Inflammatory macrophage treated with lipopolysaccharide for 4 hours (primary cell): ENCODE measurements at regions not wholly inside any gene's neighbourhood (a gene's known extent, or its start where the extent isn't known, plus 50 kb on each side); places are given as distances from the start of the nearest gene placed in this dataset.
A peak's percentile ranks its signal among the peaks of the same experiment; 100 is the strongest.
"Not testable (repeated sequence)": the region's sequence is repeated elsewhere in the genome, so short reads cannot be mapped to it uniquely, and the experiment has no call there.

Experiments
- DNase-seq: peaks from one replicate; pipeline ENCODE4 v3.0.0-alpha.2; 2020

- DNase-seq, result no peak
Observed at GRCh38 chr3:146382386-146382785, 87.0 kb downstream of the PLSCR2 start.

GRCh38 chr3:146380046-146380445 is 89.3 kb downstream of the PLSCR2 start:
- DNase-seq, result no peak

GRCh38 chr3:146375219-146375618 is 94.1 kb downstream of the PLSCR2 start:
- no peak for DNase-seq

- DNase-seq, result no peak
Observed at GRCh38 chr3:146374146-146374545, 95.2 kb downstream of the PLSCR2 start.

- no peak for DNase-seq
Observed at GRCh38 chr3:146371902-146372301, 97.5 kb downstream of the PLSCR2 start.

- DNase-seq, result no peak
Observed at GRCh38 chr3:146368882-146369523, 100.4 kb downstream of the PLSCR2 start.

GRCh38 chr3:146359841-146360240 is 108.9 kb upstream of the PLSCR4 start:
- no peak for DNase-seq

GRCh38 chr3:146354421-146354820 is 103.5 kb upstream of the PLSCR4 start:
- not testable (repeated sequence) for DNase-seq

GRCh38 chr3:146350852-146351251 is 99.9 kb upstream of the PLSCR4 start:
- DNase-seq, result no peak

- no peak for DNase-seq
Observed at GRCh38 chr3:146345900-146346299, 95.0 kb upstream of the PLSCR4 start.

- no peak for DNase-seq
Observed at GRCh38 chr3:146343551-146343950, 92.6 kb upstream of the PLSCR4 start.

- DNase-seq, result no peak
Observed at GRCh38 chr3:146342989-146343388, 92.1 kb upstream of the PLSCR4 start.

- DNase-seq, result no peak
Observed at GRCh38 chr3:146339349-146339748, 88.4 kb upstream of the PLSCR4 start.

GRCh38 chr3:146337991-146338390 is 87.1 kb upstream of the PLSCR4 start:
- DNase-seq, result no peak

- DNase-seq, result no peak
Observed at GRCh38 chr3:146335386-146335785, 84.5 kb upstream of the PLSCR4 start.

GRCh38 chr3:146334151-146334550 is 83.2 kb upstream of the PLSCR4 start:
- DNase-seq, result no peak

- DNase-seq, result no peak
Observed at GRCh38 chr3:146331967-146332366, 81.1 kb upstream of the PLSCR4 start.

GRCh38 chr3:146326875-146327543 is 76.1 kb upstream of the PLSCR4 start:
- peak; percentile 35 for DNase-seq

- no peak for DNase-seq
Observed at GRCh38 chr3:146325170-146325569, 74.3 kb upstream of the PLSCR4 start.

- DNase-seq, result no peak
Observed at GRCh38 chr3:146322216-146322817, 71.4 kb upstream of the PLSCR4 start.

- no peak for DNase-seq
Observed at GRCh38 chr3:146314871-146315270, 64.0 kb upstream of the PLSCR4 start.

- DNase-seq, result no peak
Observed at GRCh38 chr3:146313746-146314111, 62.8 kb upstream of the PLSCR4 start.

GRCh38 chr3:146313031-146313745 is 62.3 kb upstream of the PLSCR4 start:
- DNase-seq, result no peak

- no peak for DNase-seq
Observed at GRCh38 chr3:146308682-146309081, 57.8 kb upstream of the PLSCR4 start.
